Stomach (tissue), 4 donors: ENCODE measurements at regions not wholly inside any gene's neighbourhood (a gene's known extent, or its start where the extent isn't known, plus 50 kb on each side); places are given as distances from the start of the nearest gene placed in this dataset.

Source experiments
- EP300 ChIP-seq: sonication (generic); formaldehyde crosslinking; IDR thresholded peaks from one replicate; pipeline ENCODE4 v1.6.1; 2017; ENCODE audit warnings: antibody characterized with exemption
- POLR2A ChIP-seq, 4 donors: fragments of 450-650 bp; IDR thresholded peaks; one replicate each; pipeline ENCODE4 v1.6.1; 2016; ENCODE audit warnings: antibody characterized with exemption in 4 of 4, control low read depth in 2 of 4, mild to moderate bottlenecking in 1 of 4, moderate library complexity in 1 of 4
- POLR2AphosphoS5 ChIP-seq, 3 donors: sonication (generic); formaldehyde crosslinking; IDR thresholded peaks; one replicate each; pipeline ENCODE4 v1.6.1; 2016; ENCODE audit warnings: antibody characterized with exemption in 3 of 3
- TF ChIP-seq, protein P1 (sequence below), 7 experiments: fragments of 450-650 bp in 4 of 7; fragments of 200-600 bp in 3 of 7; sonication (generic) in 3 of 7; IDR thresholded peaks; one replicate each; pipeline ENCODE4 v1.5.1; 2016 to 2019; ENCODE audit warnings: antibody characterized with exemption in 7 of 7, control low read depth in 2 of 7, mild to moderate bottlenecking in 1 of 7

GRCh38 chr10:84683980-84684740 lies 355.8 kb downstream of the CCSER2 start:
- no peak for TF ChIP-seq EP300
- TF ChIP-seq, protein P1, sequence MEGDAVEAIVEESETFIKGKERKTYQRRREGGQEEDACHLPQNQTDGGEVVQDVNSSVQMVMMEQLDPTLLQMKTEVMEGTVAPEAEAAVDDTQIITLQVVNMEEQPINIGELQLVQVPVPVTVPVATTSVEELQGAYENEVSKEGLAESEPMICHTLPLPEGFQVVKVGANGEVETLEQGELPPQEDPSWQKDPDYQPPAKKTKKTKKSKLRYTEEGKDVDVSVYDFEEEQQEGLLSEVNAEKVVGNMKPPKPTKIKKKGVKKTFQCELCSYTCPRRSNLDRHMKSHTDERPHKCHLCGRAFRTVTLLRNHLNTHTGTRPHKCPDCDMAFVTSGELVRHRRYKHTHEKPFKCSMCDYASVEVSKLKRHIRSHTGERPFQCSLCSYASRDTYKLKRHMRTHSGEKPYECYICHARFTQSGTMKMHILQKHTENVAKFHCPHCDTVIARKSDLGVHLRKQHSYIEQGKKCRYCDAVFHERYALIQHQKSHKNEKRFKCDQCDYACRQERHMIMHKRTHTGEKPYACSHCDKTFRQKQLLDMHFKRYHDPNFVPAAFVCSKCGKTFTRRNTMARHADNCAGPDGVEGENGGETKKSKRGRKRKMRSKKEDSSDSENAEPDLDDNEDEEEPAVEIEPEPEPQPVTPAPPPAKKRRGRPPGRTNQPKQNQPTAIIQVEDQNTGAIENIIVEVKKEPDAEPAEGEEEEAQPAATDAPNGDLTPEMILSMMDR (IDR thresholded peaks at IDR 0.05), result no peak
- no peak for TF ChIP-seq POLR2AphosphoS5 (IDR thresholded peaks at IDR 0.05)
- no peak for TF ChIP-seq POLR2A (IDR thresholded peaks at IDR 0.05)
